ENCODE measurements at regions not wholly inside any gene's neighbourhood (a gene's known extent, or its start where the extent isn't known, plus 50 kb on each side); places are given as distances from the start of the nearest gene placed in this dataset.

- DNase-seq (no peak), ATAC-seq (no peak)
- H3K27me3 ChIP-seq = no peaks in the 10 kb centered on the region
- no peaks in the 10 kb centered on the region for H3K9me3 ChIP-seq
- H3K4me3 ChIP-seq = no peak overlapping the region
- no peak for TF ChIP-seq CTCF (IDR thresholded peaks at IDR 0.05)
- TF ChIP-seq POLR2A (IDR thresholded peaks at IDR 0.05) = no peak
- H3K36me3 ChIP-seq (replicated peaks in 1 of 2; ENCODE audit: insufficient read depth in 1 of 2, low read depth in 2 of 2) = no peaks in the 10 kb centered on the region
- no peak overlapping the region for H3K27ac ChIP-seq
- intact Hi-C loops (cut with DNase I) = no loop called here
- 52 to 60% methylated on average over 2 of the region's 2 CpGs for WGBS, 2 donors
- H3K4me1 ChIP-seq = peaks cover 15% of the 10 kb centered on the region
Observed at GRCh38 chr5:62139741-62140140, 166.3 kb upstream of the KIF2A start.

- DNase-seq = no peak
- no peak overlapping the region for H3K27ac ChIP-seq
- intact Hi-C loops (cut with DNase I) = no loop called here
- H3K4me3 ChIP-seq = no peak overlapping the region
- ATAC-seq = no peak
- H3K27me3 ChIP-seq = no peaks in the 10 kb centered on the region
- WGBS, 2 donors = 55 to 78% methylated on average over 4 of the region's 4 CpGs
- H3K36me3 ChIP-seq (replicated peaks in 1 of 2; ENCODE audit: insufficient read depth in 1 of 2, low read depth in 2 of 2) = no peaks in the 10 kb centered on the region
- no peak for TF ChIP-seq CTCF (IDR thresholded peaks at IDR 0.05)
- H3K9me3 ChIP-seq = no peaks in the 10 kb centered on the region
- H3K4me1 ChIP-seq = peaks cover 16% of the 10 kb centered on the region
Observed at GRCh38 chr5:62142351-62142750, 163.7 kb upstream of the KIF2A start.

GRCh38 chr5:62143268-62144229, 162.5 kb upstream of the KIF2A start:
- 8 to 9% methylated on average over 13 of the region's 13 CpGs for WGBS, 2 donors
- TF ChIP-seq CTCF (IDR thresholded peaks at IDR 0.05) (peak; percentile 25 to 59 (median 44)), POLR2A (IDR thresholded peaks at IDR 0.05) (no peak)
- ATAC-seq (peak; percentile 59), DNase-seq (no peak)
- no peak overlapping the region for H3K4me3 ChIP-seq
- H3K27me3 ChIP-seq = no peaks in the 10 kb centered on the region
- H3K36me3 ChIP-seq (replicated peaks in 1 of 2; ENCODE audit: insufficient read depth in 1 of 2, low read depth in 2 of 2) = no peaks in the 10 kb centered on the region
- no peak overlapping the region for H3K27ac ChIP-seq
- peaks cover 16% of the 10 kb centered on the region for H3K4me1 ChIP-seq
- intact Hi-C loops (cut with DNase I) = no loop called here
- H3K9me3 ChIP-seq = no peaks in the 10 kb centered on the region

- intact Hi-C loops (cut with DNase I) = no loop called here
- Histone ChIP-seq H3K9me3 (no peaks in the 10 kb centered on the region), H3K4me3 (no peak overlapping the region), H3K27ac (no peak overlapping the region), H3K27me3 (no peaks in the 10 kb centered on the region), H3K36me3 (replicated peaks in 1 of 2; ENCODE audit: insufficient read depth in 1 of 2, low read depth in 2 of 2) (no peaks in the 10 kb centered on the region), H3K4me1 (peaks cover 16% of the 10 kb centered on the region)
- WGBS, 2 donors = 57 to 67% methylated on average over 5 of the region's 5 CpGs
- DNase-seq (peak; percentile 19 to 60 (median 46)), ATAC-seq (peak; percentile 60)
- no peak for TF ChIP-seq POLR2A (IDR thresholded peaks at IDR 0.05)
- no peak for TF ChIP-seq CTCF (IDR thresholded peaks at IDR 0.05)
Observed at GRCh38 chr5:62144401-62145022, 161.5 kb upstream of the KIF2A start.

Data from body of pancreas (tissue), 4 donors.